HCEC 1CT (cell line): ENCODE measurements at regions not wholly inside any gene's neighbourhood (a gene's known extent, or its start where the extent isn't known, plus 50 kb on each side); places are given as distances from the start of the nearest gene placed in this dataset.
"Not testable (repeated sequence)": the region's sequence is repeated elsewhere in the genome, so short reads cannot be mapped to it uniquely, and the experiment has no call there.

Experiments used
- DNase-seq: peaks from one replicate; pipeline ENCODE4 v3.0.0-alpha.2; 2017

- DNase-seq = not testable (repeated sequence)
These were observed 347.7 kb upstream of the TMEFF2 start for GRCh38 chr2:192542148-192543066.

- DNase-seq = no peak
These were observed 344.6 kb upstream of the TMEFF2 start for GRCh38 chr2:192539306-192539705.

GRCh38 chr2:192536922-192537624 is 342.3 kb upstream of the TMEFF2 start:
- DNase-seq = no peak

- DNase-seq = no peak
These were observed 341.5 kb upstream of the TMEFF2 start for GRCh38 chr2:192535956-192536921.

- no peak for DNase-seq
These were observed 339.3 kb upstream of the TMEFF2 start for GRCh38 chr2:192534072-192534471.

- DNase-seq = not testable (repeated sequence)
These were observed 330.0 kb upstream of the TMEFF2 start for GRCh38 chr2:192524642-192525251.

- DNase-seq = not testable (repeated sequence)
These were observed 329.5 kb upstream of the TMEFF2 start for GRCh38 chr2:192524214-192524613.

GRCh38 chr2:192515937-192516336 is 321.2 kb upstream of the TMEFF2 start:
- DNase-seq = no peak

GRCh38 chr2:192513575-192513974 is 318.8 kb upstream of the TMEFF2 start:
- no peak for DNase-seq

GRCh38 chr2:192507836-192508450 is 313.2 kb upstream of the TMEFF2 start:
- not testable (repeated sequence) for DNase-seq

- peak; percentile 92 for DNase-seq
These were observed 305.9 kb upstream of the TMEFF2 start for GRCh38 chr2:192500550-192501200.

- peak; percentile 76 for DNase-seq
These were observed 304.7 kb upstream of the TMEFF2 start for GRCh38 chr2:192499476-192499875.

- DNase-seq = no peak
These were observed 304.0 kb upstream of the TMEFF2 start for GRCh38 chr2:192498747-192499146.

GRCh38 chr2:192488158-192488557 is 293.4 kb upstream of the TMEFF2 start:
- DNase-seq = not testable (repeated sequence)

GRCh38 chr2:192487636-192488035 is 292.9 kb upstream of the TMEFF2 start:
- DNase-seq = no peak

GRCh38 chr2:192484903-192485302 is 290.2 kb upstream of the TMEFF2 start:
- no peak for DNase-seq

- no peak for DNase-seq
These were observed 286.3 kb upstream of the TMEFF2 start for GRCh38 chr2:192480984-192481383.

GRCh38 chr2:192473331-192473730 is 278.6 kb upstream of the TMEFF2 start:
- DNase-seq = no peak

- DNase-seq = no peak
These were observed 277.2 kb upstream of the TMEFF2 start for GRCh38 chr2:192471982-192472381.

GRCh38 chr2:192469612-192470011 is 274.9 kb upstream of the TMEFF2 start:
- no peak for DNase-seq

- no peak for DNase-seq
These were observed 273.4 kb upstream of the TMEFF2 start for GRCh38 chr2:192467953-192468660.
